Kidney (tissue), 13 donors: ENCODE measurements at regions not wholly inside any gene's neighbourhood (a gene's known extent, or its start where the extent isn't known, plus 50 kb on each side); places are given as distances from the start of the nearest gene placed in this dataset.

Experiments used
- DNase-seq, 5 donors: peaks; one replicate each; pipeline ENCODE4 v3.0.0-alpha.2; 2013 to 2020
- FAIRE-seq: peaks from 2 replicates; lab custom pipeline; 2012; peaks lifted over from hg19 to GRCh38; lab: Jason Lieb, UNC
- H3K27ac ChIP-seq, 2 donors: one replicate each; pipeline ENCODE4 v1.7.0; 2013; ENCODE audit warnings: low read depth in 2 of 2, low read length in 2 of 2, inconsistent platforms in 1 of 2
- H3K27me3 ChIP-seq: one replicate; pipeline ENCODE4 v1.7.1; 2013; ENCODE audit warnings: low read length, inconsistent platforms; ENCODE audit not compliant: control insufficient read depth, insufficient read depth
- H3K36me3 ChIP-seq, 3 donors: one replicate each; pipeline versions ENCODE4 v1.7.0 to v1.7.1; 2013; ENCODE audit warnings: low read length in 3 of 3, control low read depth in 1 of 3, inconsistent platforms in 1 of 3; ENCODE audit not compliant: insufficient read depth in 3 of 3, control insufficient read depth in 2 of 3
- H3K4me1 ChIP-seq, 3 donors: one replicate each; pipeline versions ENCODE4 v1.7.0 to v1.7.1; 2013; ENCODE audit warnings: low read length in 3 of 3, inconsistent platforms in 1 of 3, low read depth in 1 of 3; ENCODE audit not compliant: control insufficient read depth in 2 of 3, insufficient read depth in 2 of 3
- H3K4me3 ChIP-seq, 3 donors: one replicate each; pipeline versions ENCODE4 v1.7.0 to v1.8.1; 2013; ENCODE audit warnings: low read length in 3 of 3, control low read depth in 1 of 3, inconsistent platforms in 1 of 3
- H3K9ac ChIP-seq, 3 donors: one replicate each; pipeline versions ENCODE4 v1.7.0 to v1.7.1; 2013; ENCODE audit warnings: low read length in 3 of 3, control low read depth in 1 of 3, inconsistent platforms in 1 of 3
- H3K9me3 ChIP-seq, 3 donors: one replicate each; pipeline versions ENCODE4 v1.7.0 to v1.7.1; 2013; ENCODE audit warnings: low read length in 3 of 3, control low read depth in 1 of 3, inconsistent platforms in 1 of 3; ENCODE audit not compliant: control insufficient read depth in 2 of 3, insufficient read depth in 1 of 3
- intact Hi-C: fragments of 100-400 bp; cut with DNase I; formaldehyde crosslinking; loops from one replicate; pipeline ENCODE4 v1.11.1; 2022
- TF ChIP-seq, protein P1 (sequence below): IDR thresholded peaks from 3 replicates; pipeline ENCODE4 v1.5.1; 2012; ENCODE audit warnings: mild to moderate bottlenecking, moderate library complexity, borderline replicate concordance; ENCODE audit not compliant: insufficient read depth; ENCODE audit errors: extremely low read depth
- donor health status: control.
- donor health status: control.
- donor health status: control.
- donor health status: control.
- donor health status: control.
- donor health status: DM: yes; HTN: yes; CAD: no.
- donor health status: Normal renal cell carcinoma (clear cell type).

DNA sequence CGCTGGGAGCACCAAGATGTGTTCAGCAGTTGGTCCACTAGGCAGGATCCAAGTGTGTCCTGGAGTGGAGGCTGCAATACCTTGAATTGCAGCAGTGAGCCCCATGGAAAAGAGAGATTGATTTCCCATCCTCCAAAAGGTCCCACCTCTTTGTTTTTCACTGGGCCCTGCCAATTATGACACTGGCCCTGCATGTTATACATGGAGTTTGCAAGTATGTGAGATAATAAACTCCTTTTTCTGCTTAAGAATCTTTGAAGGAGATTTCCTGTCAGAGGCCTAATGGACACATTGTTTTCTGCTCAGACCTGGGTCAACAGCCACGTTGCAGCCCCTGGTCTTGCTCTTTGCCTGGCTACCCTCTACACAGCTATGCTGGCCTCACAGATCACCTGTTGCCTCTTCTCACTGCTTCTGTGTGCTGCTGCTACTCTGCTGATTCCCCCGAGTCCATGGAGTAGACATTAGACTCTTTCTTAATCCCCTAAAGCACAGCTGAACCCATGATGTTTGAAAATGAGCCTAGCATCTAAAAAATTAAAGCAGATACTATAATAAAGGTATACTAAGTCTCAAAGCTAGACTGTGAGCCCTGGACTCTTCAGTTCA lies 341.9 kb upstream of the CDH11 start:
- Histone ChIP-seq H3K9ac (no peak overlapping the region), H3K4me3 (no peak overlapping the region), H3K27me3 (no peaks in the 10 kb centered on the region), H3K4me1 (no peaks in the 10 kb centered on the region), H3K27ac (no peak overlapping the region), H3K9me3 (no peaks in the 10 kb centered on the region), H3K36me3 (no peaks in the 10 kb centered on the region)
- DNase-seq (no peak), FAIRE-seq (no peak)
- intact Hi-C loops: no loop called here
- TF ChIP-seq, protein P1, sequence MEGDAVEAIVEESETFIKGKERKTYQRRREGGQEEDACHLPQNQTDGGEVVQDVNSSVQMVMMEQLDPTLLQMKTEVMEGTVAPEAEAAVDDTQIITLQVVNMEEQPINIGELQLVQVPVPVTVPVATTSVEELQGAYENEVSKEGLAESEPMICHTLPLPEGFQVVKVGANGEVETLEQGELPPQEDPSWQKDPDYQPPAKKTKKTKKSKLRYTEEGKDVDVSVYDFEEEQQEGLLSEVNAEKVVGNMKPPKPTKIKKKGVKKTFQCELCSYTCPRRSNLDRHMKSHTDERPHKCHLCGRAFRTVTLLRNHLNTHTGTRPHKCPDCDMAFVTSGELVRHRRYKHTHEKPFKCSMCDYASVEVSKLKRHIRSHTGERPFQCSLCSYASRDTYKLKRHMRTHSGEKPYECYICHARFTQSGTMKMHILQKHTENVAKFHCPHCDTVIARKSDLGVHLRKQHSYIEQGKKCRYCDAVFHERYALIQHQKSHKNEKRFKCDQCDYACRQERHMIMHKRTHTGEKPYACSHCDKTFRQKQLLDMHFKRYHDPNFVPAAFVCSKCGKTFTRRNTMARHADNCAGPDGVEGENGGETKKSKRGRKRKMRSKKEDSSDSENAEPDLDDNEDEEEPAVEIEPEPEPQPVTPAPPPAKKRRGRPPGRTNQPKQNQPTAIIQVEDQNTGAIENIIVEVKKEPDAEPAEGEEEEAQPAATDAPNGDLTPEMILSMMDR: no peak

GRCh38 chr16:65457084-65457483 lies 335.2 kb upstream of the CDH11 start:
- Histone ChIP-seq H3K27me3 (no peaks in the 10 kb centered on the region), H3K36me3 (no peaks in the 10 kb centered on the region), H3K4me1 (no peaks in the 10 kb centered on the region), H3K9ac (no peak overlapping the region), H3K27ac (no peak overlapping the region), H3K9me3 (no peaks in the 10 kb centered on the region), H3K4me3 (no peak overlapping the region)
- FAIRE-seq: no peak
- intact Hi-C loops: no loop called here
- no peak for DNase-seq
- TF ChIP-seq, protein P1: no peak

- TF ChIP-seq, protein P1: no peak
- no peaks in the 10 kb centered on the region for H3K9me3 ChIP-seq
- no peak overlapping the region for H3K27ac ChIP-seq
- no peaks in the 10 kb centered on the region for H3K27me3 ChIP-seq
- no peak overlapping the region for H3K4me3 ChIP-seq
- FAIRE-seq (no peak), DNase-seq (no peak)
- intact Hi-C loops: no loop called here
- no peak overlapping the region for H3K9ac ChIP-seq
- no peaks in the 10 kb centered on the region for H3K4me1 ChIP-seq
- no peaks in the 10 kb centered on the region for H3K36me3 ChIP-seq
Observed at GRCh38 chr16:65455761-65456160, 333.9 kb upstream of the CDH11 start.

- no peak for DNase-seq
- Histone ChIP-seq H3K36me3 (no peaks in the 10 kb centered on the region), H3K4me3 (no peak overlapping the region), H3K27ac (no peak overlapping the region), H3K27me3 (no peaks in the 10 kb centered on the region), H3K4me1 (no peaks in the 10 kb centered on the region), H3K9ac (no peak overlapping the region), H3K9me3 (peaks cover 0 to 7% (median 0%) of the 10 kb centered on the region in 3 donors)
- FAIRE-seq: no peak
- TF ChIP-seq, protein P1: no peak
- intact Hi-C loops: no loop called here
Observed at GRCh38 chr16:65453646-65454045, 331.8 kb upstream of the CDH11 start.
